ENCODE measurements at regions not wholly inside any gene's neighbourhood (a gene's known extent, or its start where the extent isn't known, plus 50 kb on each side); places are given as distances from the start of the nearest gene placed in this dataset.
"Not testable (repeated sequence)": the region's sequence is repeated elsewhere in the genome, so short reads cannot be mapped to it uniquely, and the experiment has no call there.

GRCh38 chr1:20432341-20432740 is 53.7 kb downstream of the CAMK2N1 start:
- DNase-seq, result no peak

- DNase-seq, result peak in 1 of 56 donors; percentile 13
These were observed 54.9 kb downstream of the CAMK2N1 start for GRCh38 chr1:20431176-20431460.

GRCh38 chr1:20430355-20431175 is 55.4 kb downstream of the CAMK2N1 start:
- peak in 32 of 56 donors; percentile 6 to 67 (median 28) for DNase-seq

GRCh38 chr1:20429296-20429695 is 56.7 kb downstream of the CAMK2N1 start:
- no peak for DNase-seq

- DNase-seq, result no peak
These were observed 57.2 kb downstream of the CAMK2N1 start for GRCh38 chr1:20428841-20429240.

GRCh38 chr1:20426923-20427322 is 59.1 kb downstream of the CAMK2N1 start:
- no peak for DNase-seq

- DNase-seq, result no peak
These were observed 59.6 kb downstream of the CAMK2N1 start for GRCh38 chr1:20426371-20426770.

- DNase-seq, result no peak
These were observed 60.4 kb downstream of the CAMK2N1 start for GRCh38 chr1:20425622-20426021.

- DNase-seq, result no peak
These were observed 62.7 kb downstream of the CAMK2N1 start for GRCh38 chr1:20423169-20423795.

- no peak for DNase-seq
These were observed 64.6 kb downstream of the CAMK2N1 start for GRCh38 chr1:20421441-20421840.

- DNase-seq, result no peak
These were observed 68.4 kb downstream of the CAMK2N1 start for GRCh38 chr1:20417581-20417980.

- no peak for DNase-seq
These were observed 69.3 kb downstream of the CAMK2N1 start for GRCh38 chr1:20416706-20417105.

- DNase-seq, result no peak
These were observed 72.3 kb downstream of the CAMK2N1 start for GRCh38 chr1:20413776-20414140.

- DNase-seq, result no peak
These were observed 72.8 kb downstream of the CAMK2N1 start for GRCh38 chr1:20413136-20413775.

- DNase-seq, result peak in 5 of 56 donors; percentile 15 to 56 (median 20)
These were observed 74.6 kb downstream of the CAMK2N1 start for GRCh38 chr1:20411196-20411980.

GRCh38 chr1:20410503-20410902 is 75.5 kb downstream of the CAMK2N1 start:
- peak in 15 of 56 donors; percentile 17 to 69 (median 33) for DNase-seq

GRCh38 chr1:20409971-20410370 is 76.0 kb downstream of the CAMK2N1 start:
- no peak for DNase-seq

- DNase-seq, result no peak
These were observed 77.0 kb downstream of the CAMK2N1 start for GRCh38 chr1:20409012-20409411.

- not testable (repeated sequence) for DNase-seq
These were observed 77.8 kb downstream of the CAMK2N1 start for GRCh38 chr1:20408133-20408650.

- DNase-seq, result no peak
These were observed 80.0 kb downstream of the CAMK2N1 start for GRCh38 chr1:20405893-20406604.

Measured in nucleus accumbens (tissue), 56 donors.